SK-N-SH treated with all-trans-retinoic acid at 6 μM for 48 hours (cell line): ENCODE measurements at regions not wholly inside any gene's neighbourhood (a gene's known extent, or its start where the extent isn't known, plus 50 kb on each side); places are given as distances from the start of the nearest gene placed in this dataset.
A peak's percentile ranks its signal among the peaks of the same experiment; 100 is the strongest.

Source experiments
- ATAC-seq: fragments of 200-7000 bp; cut with Tn5 transposase; 3 replicates; pipeline ENCODE4 v1.9.1; 2020; ENCODE audit warnings: mild to moderate bottlenecking, moderate library complexity
- ARNTL ChIP-seq: fragments of 450-650 bp; formaldehyde crosslinking; IDR thresholded peaks from 2 replicates; pipeline ENCODE4 v1.5.0; 2020; ENCODE audit warnings: low read depth, mild to moderate bottlenecking, moderate library complexity, borderline replicate concordance
- BACH2 ChIP-seq: fragments of 250-450 bp; sonication (Bioruptor Pico); IDR thresholded peaks from 2 replicates; pipeline ENCODE4 v1.9.0; 2021; ENCODE audit warnings: mild to moderate bottlenecking, borderline replicate concordance
- CSDC2 ChIP-seq: fragments of 250-450 bp; sonication (Bioruptor Pico); IDR thresholded peaks from 2 replicates; pipeline ENCODE4 v1.5.0; 2020; ENCODE audit warnings: mild to moderate bottlenecking, moderate library complexity
- ESRRG ChIP-seq: fragments of 250-450 bp; sonication (Bioruptor Pico); IDR thresholded peaks from 2 replicates; pipeline ENCODE4 v1.6.1; 2021; ENCODE audit warnings: mild to moderate bottlenecking
- GLIS3 ChIP-seq: fragments of 250-450 bp; sonication (Bioruptor Pico); IDR thresholded peaks from 2 replicates; pipeline ENCODE4 v1.5.0; 2020; ENCODE audit warnings: mild to moderate bottlenecking, moderate library complexity
- ISL1 ChIP-seq: fragments of 250-450 bp; sonication (Bioruptor Pico); IDR thresholded peaks from 2 replicates; pipeline ENCODE4 v2.1.2; 2022; ENCODE audit warnings: mild to moderate bottlenecking, moderate library complexity
- OSR1 ChIP-seq: fragments of 250-450 bp; sonication (Bioruptor Pico); IDR thresholded peaks from 2 replicates; pipeline ENCODE4 v1.8.0; 2022; ENCODE audit warnings: moderate library complexity, mild to moderate bottlenecking, inconsistent platforms
- PPARA ChIP-seq: fragments of 250-450 bp; sonication (Bioruptor Pico); IDR thresholded peaks from 2 replicates; pipeline ENCODE4 v1.5.0; 2020; ENCODE audit warnings: mild to moderate bottlenecking, borderline replicate concordance
- RARB ChIP-seq: fragments of 250-450 bp; sonication (Bioruptor Pico); IDR thresholded peaks from 2 replicates; pipeline ENCODE4 v1.8.0; 2021; ENCODE audit warnings: mild to moderate bottlenecking, moderate library complexity
- SNAI2 ChIP-seq: fragments of 250-450 bp; sonication (Bioruptor Pico); IDR thresholded peaks from 2 replicates; pipeline ENCODE4 v1.5.0; 2020; ENCODE audit warnings: mild to moderate bottlenecking, moderate library complexity
- TCF4 ChIP-seq: fragments of 250-450 bp; sonication (Bioruptor Pico); IDR thresholded peaks from 2 replicates; pipeline ENCODE4 v1.8.0; 2021; ENCODE audit warnings: mild to moderate bottlenecking, moderate library complexity, borderline replicate concordance
- TOX ChIP-seq: fragments of 250-450 bp; sonication (Bioruptor Pico); IDR thresholded peaks from 2 replicates; pipeline ENCODE4 v1.8.0; 2021; ENCODE audit warnings: mild to moderate bottlenecking, moderate library complexity, borderline replicate concordance
- ZC3H10 ChIP-seq: fragments of 250-450 bp; sonication (Bioruptor Pico); IDR thresholded peaks from 2 replicates; pipeline ENCODE4 v1.5.1; 2021; ENCODE audit warnings: mild to moderate bottlenecking, moderate library complexity
- ZFP3 ChIP-seq: fragments of 250-450 bp; sonication (Bioruptor Pico); IDR thresholded peaks from 2 replicates; pipeline ENCODE4 v1.5.0; 2020; ENCODE audit warnings: mild to moderate bottlenecking, moderate library complexity
- ZNF565 ChIP-seq: fragments of 450-650 bp; formaldehyde crosslinking; conservative IDR thresholded peaks from 2 replicates; pipeline ENCODE4 v1.5.0; 2020; ENCODE audit warnings: low read depth, mild to moderate bottlenecking, moderate library complexity
- ZNF8 ChIP-seq: fragments of 450-650 bp; formaldehyde crosslinking; IDR thresholded peaks from 2 replicates; pipeline ENCODE4 v1.5.0; 2020; ENCODE audit warnings: mild to moderate bottlenecking, moderate library complexity
- TF ChIP-seq, protein P1 (sequence below): fragments of 250-450 bp; sonication (Bioruptor Pico); IDR thresholded peaks from 2 replicates; pipeline ENCODE4 v1.5.1; 2020; ENCODE audit warnings: low read depth, mild to moderate bottlenecking, moderate library complexity
- TF ChIP-seq, protein P2 (sequence below): fragments of 250-450 bp; sonication (Bioruptor Pico); IDR thresholded peaks from 2 replicates; pipeline ENCODE4 v1.8.0; 2020; ENCODE audit warnings: mild to moderate bottlenecking, moderate library complexity, borderline replicate concordance
- TF ChIP-seq, protein P3 (sequence below): fragments of 250-450 bp; sonication (Bioruptor Pico); IDR thresholded peaks from 2 replicates; pipeline ENCODE4 v1.5.1; 2021; ENCODE audit warnings: mild to moderate bottlenecking, moderate library complexity
- TF ChIP-seq, protein P4 (sequence below): fragments of 250-450 bp; sonication (Bioruptor Pico); IDR thresholded peaks from 2 replicates; pipeline ENCODE4 v1.5.0; 2020; ENCODE audit warnings: mild to moderate bottlenecking, moderate library complexity

DNA sequence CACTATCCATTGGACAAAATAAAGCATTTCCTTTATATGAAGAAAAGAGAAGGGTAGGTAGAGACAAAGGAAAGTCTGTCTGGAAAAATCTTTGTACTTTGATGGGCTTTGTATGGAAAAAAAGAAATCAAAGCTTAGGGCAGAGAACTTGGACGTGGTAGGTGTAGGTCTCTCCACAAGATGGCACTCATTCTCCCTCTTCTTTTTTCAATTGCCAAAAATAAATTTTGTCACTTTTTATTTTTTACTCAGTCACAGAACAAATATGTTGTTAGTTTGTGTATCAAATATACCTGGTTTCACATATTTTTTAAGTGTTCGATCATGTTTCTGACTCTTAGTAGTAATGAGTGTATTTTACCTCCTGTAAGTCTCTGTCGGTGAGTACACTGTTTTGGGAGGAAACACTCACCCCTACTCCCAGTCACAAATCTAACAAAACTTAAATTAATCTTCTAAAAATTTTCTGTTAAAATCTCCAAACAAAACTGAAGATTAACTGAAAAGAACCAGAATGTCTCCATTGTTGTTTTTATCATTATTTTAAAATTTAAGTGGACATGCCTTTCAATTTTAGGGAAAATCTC is 415.8 kb upstream of the GOLIM4 start:
- TF ChIP-seq, protein P1, sequence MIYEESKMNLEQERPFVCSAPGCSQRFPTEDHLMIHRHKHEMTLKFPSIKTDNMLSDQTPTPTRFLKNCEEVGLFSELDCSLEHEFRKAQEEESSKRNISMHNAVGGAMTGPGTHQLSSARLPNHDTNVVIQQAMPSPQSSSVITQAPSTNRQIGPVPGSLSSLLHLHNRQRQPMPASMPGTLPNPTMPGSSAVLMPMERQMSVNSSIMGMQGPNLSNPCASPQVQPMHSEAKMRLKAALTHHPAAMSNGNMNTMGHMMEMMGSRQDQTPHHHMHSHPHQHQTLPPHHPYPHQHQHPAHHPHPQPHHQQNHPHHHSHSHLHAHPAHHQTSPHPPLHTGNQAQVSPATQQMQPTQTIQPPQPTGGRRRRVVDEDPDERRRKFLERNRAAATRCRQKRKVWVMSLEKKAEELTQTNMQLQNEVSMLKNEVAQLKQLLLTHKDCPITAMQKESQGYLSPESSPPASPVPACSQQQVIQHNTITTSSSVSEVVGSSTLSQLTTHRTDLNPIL, result no peak
- TF ChIP-seq PPARA (CRISPR knock-in tag) (no peak), ISL1 (no peak), TCF4 (CRISPR knock-in tag) (no peak), ZFP3 (CRISPR knock-in tag) (no peak), TOX (CRISPR knock-in tag) (no peak), ARNTL (CRISPR knock-in tag) (no peak), RARB (CRISPR knock-in tag) (no peak), ZNF565 (CRISPR knock-in tag) (no peak), BACH2 (CRISPR knock-in tag) (no peak), ZNF8 (CRISPR knock-in tag) (no peak), ZC3H10 (CRISPR knock-in tag) (no peak), CSDC2 (no peak)
- TF ChIP-seq, protein P2, sequence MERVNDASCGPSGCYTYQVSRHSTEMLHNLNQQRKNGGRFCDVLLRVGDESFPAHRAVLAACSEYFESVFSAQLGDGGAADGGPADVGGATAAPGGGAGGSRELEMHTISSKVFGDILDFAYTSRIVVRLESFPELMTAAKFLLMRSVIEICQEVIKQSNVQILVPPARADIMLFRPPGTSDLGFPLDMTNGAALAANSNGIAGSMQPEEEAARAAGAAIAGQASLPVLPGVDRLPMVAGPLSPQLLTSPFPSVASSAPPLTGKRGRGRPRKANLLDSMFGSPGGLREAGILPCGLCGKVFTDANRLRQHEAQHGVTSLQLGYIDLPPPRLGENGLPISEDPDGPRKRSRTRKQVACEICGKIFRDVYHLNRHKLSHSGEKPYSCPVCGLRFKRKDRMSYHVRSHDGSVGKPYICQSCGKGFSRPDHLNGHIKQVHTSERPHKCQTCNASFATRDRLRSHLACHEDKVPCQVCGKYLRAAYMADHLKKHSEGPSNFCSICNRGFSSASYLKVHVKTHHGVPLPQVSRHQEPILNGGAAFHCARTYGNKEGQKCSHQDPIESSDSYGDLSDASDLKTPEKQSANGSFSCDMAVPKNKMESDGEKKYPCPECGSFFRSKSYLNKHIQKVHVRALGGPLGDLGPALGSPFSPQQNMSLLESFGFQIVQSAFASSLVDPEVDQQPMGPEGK (CRISPR knock-in tag), result no peak
- TF ChIP-seq, all 23 proteins: peak for 0
- ATAC-seq, result 0 out of 3 replicates have a peak, but pooled peaks have one; percentile 33

DNA sequence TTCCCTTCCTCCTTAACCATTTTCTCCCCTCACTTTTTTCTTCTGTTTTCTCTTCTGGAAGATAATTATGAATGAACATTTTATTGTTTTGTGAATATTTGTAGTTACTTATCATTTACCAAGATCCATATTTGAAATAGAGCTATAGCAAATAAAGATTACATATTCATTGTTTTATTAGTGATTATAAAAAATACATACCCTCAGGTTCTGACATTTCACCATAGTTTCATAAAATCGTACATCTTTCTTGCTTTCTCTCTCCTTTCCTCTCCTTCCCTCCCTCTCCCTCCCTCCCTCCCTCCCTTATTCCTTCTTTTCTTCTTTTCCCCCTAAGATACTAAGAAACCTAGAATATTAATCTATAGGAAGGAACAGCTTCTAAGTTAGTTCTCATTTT is 410.9 kb upstream of the GOLIM4 start:
- TF ChIP-seq, protein P3, sequence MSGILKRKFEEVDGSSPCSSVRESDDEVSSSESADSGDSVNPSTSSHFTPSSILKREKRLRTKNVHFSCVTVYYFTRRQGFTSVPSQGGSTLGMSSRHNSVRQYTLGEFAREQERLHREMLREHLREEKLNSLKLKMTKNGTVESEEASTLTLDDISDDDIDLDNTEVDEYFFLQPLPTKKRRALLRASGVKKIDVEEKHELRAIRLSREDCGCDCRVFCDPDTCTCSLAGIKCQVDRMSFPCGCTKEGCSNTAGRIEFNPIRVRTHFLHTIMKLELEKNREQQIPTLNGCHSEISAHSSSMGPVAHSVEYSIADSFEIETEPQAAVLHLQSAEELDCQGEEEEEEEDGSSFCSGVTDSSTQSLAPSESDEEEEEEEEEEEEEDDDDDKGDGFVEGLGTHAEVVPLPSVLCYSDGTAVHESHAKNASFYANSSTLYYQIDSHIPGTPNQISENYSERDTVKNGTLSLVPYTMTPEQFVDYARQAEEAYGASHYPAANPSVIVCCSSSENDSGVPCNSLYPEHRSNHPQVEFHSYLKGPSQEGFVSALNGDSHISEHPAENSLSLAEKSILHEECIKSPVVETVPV (CRISPR knock-in tag), result no peak
- TF ChIP-seq ARNTL (CRISPR knock-in tag) (no peak), ZNF565 (CRISPR knock-in tag) (no peak), SNAI2 (CRISPR knock-in tag) (no peak), CSDC2 (no peak), TCF4 (CRISPR knock-in tag) (no peak), RARB (CRISPR knock-in tag) (no peak), ISL1 (no peak), ZFP3 (CRISPR knock-in tag) (no peak), PPARA (CRISPR knock-in tag) (no peak), TOX (CRISPR knock-in tag) (no peak), BACH2 (CRISPR knock-in tag) (no peak), ZC3H10 (CRISPR knock-in tag) (no peak), ESRRG (CRISPR knock-in tag) (no peak), OSR1 (CRISPR knock-in tag) (no peak), GLIS3 (CRISPR knock-in tag) (no peak), ZNF8 (CRISPR knock-in tag) (no peak)
- TF ChIP-seq, protein P4, sequence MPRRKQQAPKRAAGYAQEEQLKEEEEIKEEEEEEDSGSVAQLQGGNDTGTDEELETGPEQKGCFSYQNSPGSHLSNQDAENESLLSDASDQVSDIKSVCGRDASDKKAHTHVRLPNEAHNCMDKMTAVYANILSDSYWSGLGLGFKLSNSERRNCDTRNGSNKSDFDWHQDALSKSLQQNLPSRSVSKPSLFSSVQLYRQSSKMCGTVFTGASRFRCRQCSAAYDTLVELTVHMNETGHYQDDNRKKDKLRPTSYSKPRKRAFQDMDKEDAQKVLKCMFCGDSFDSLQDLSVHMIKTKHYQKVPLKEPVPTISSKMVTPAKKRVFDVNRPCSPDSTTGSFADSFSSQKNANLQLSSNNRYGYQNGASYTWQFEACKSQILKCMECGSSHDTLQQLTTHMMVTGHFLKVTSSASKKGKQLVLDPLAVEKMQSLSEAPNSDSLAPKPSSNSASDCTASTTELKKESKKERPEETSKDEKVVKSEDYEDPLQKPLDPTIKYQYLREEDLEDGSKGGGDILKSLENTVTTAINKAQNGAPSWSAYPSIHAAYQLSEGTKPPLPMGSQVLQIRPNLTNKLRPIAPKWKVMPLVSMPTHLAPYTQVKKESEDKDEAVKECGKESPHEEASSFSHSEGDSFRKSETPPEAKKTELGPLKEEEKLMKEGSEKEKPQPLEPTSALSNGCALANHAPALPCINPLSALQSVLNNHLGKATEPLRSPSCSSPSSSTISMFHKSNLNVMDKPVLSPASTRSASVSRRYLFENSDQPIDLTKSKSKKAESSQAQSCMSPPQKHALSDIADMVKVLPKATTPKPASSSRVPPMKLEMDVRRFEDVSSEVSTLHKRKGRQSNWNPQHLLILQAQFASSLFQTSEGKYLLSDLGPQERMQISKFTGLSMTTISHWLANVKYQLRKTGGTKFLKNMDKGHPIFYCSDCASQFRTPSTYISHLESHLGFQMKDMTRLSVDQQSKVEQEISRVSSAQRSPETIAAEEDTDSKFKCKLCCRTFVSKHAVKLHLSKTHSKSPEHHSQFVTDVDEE (CRISPR knock-in tag), result no peak
- TF ChIP-seq, protein P1, result no peak
- TF ChIP-seq, protein P2 (CRISPR knock-in tag), result no peak

More for the DNA sequence above, 410.9 kb upstream of the GOLIM4 start:
- ATAC-seq, result no peak
